SKM-1 treated with dmso at 0.1 percent for 144 hours (cell line): ENCODE measurements at regions not wholly inside any gene's neighbourhood (a gene's known extent, or its start where the extent isn't known, plus 50 kb on each side); places are given as distances from the start of the nearest gene placed in this dataset.

ENCODE experiments used
- DNase-seq: peaks from one replicate; lab custom pipeline; 2025; ENCODE audit not compliant: unreplicated experiment; lab: John Stamatoyannopoulos, UW

- DNase-seq = no peak
These were observed 290.6 kb upstream of the GHITM start for GRCh38 chr10:83848677-83849076.

GRCh38 chr10:83849150-83849549 lies 290.2 kb upstream of the GHITM start:
- no peak for DNase-seq

GRCh38 chr10:83852146-83852545 lies 287.2 kb upstream of the GHITM start:
- no peak for DNase-seq

- no peak for DNase-seq
These were observed 276.6 kb upstream of the GHITM start for GRCh38 chr10:83862723-83863122.

- no peak for DNase-seq
These were observed 275.9 kb upstream of the GHITM start for GRCh38 chr10:83863283-83863966.

- no peak for DNase-seq
These were observed 269.4 kb upstream of the GHITM start for GRCh38 chr10:83869898-83870297.

GRCh38 chr10:83871187-83872081 lies 267.9 kb upstream of the GHITM start:
- peak; percentile 45 for DNase-seq

GRCh38 chr10:83880252-83880791 lies 259.0 kb upstream of the GHITM start:
- no peak for DNase-seq

GRCh38 chr10:83881661-83882060 lies 257.6 kb upstream of the GHITM start:
- DNase-seq = no peak

GRCh38 chr10:83886871-83887270 lies 252.4 kb upstream of the GHITM start:
- no peak for DNase-seq

GRCh38 chr10:83892737-83893136 lies 246.6 kb upstream of the GHITM start:
- DNase-seq = no peak

GRCh38 chr10:83896219-83896618 lies 243.1 kb upstream of the GHITM start:
- no peak for DNase-seq

GRCh38 chr10:83897626-83898025 lies 241.7 kb upstream of the GHITM start:
- DNase-seq = no peak

GRCh38 chr10:83908506-83908905 lies 230.8 kb upstream of the GHITM start:
- peak; percentile 38 for DNase-seq

GRCh38 chr10:83909001-83909400 lies 230.3 kb upstream of the GHITM start:
- DNase-seq = no peak

- no peak for DNase-seq
These were observed 223.5 kb upstream of the GHITM start for GRCh38 chr10:83915801-83916200.

GRCh38 chr10:83917537-83918506 lies 221.5 kb upstream of the GHITM start:
- DNase-seq = peak; percentile 64

GRCh38 chr10:83919187-83919586 lies 220.1 kb upstream of the GHITM start:
- DNase-seq = no peak

GRCh38 chr10:83921984-83922860 lies 217.1 kb upstream of the GHITM start:
- no peak for DNase-seq

- no peak for DNase-seq
These were observed 214.2 kb upstream of the GHITM start for GRCh38 chr10:83925133-83925532.
